ENCODE measurements at regions not wholly inside any gene's neighbourhood (a gene's known extent, or its start where the extent isn't known, plus 50 kb on each side); places are given as distances from the start of the nearest gene placed in this dataset.

- TF ChIP-seq POLR2AphosphoS5 (IDR thresholded peaks at IDR 0.05) = no peak
- TF ChIP-seq CTCF (IDR thresholded peaks at IDR 0.05) = no peak
Measured at GRCh38 chr13:58566176-58566575, 934.6 kb downstream of the PCDH17 start.

Data from prostate gland (tissue), 2 donors.